Lung (tissue), 11 donors: ENCODE measurements at regions not wholly inside any gene's neighbourhood (a gene's known extent, or its start where the extent isn't known, plus 50 kb on each side); places are given as distances from the start of the nearest gene placed in this dataset.

Experiments used
- ATAC-seq: fragments of 200-7000 bp; cut with Tn5 transposase; one replicate; pipeline ENCODE4 v1.9.1; 2020; ENCODE audit warnings: moderate number of reproducible peaks; ENCODE audit not compliant: insufficient read depth, low FRiP score
- DNase-seq, 3 donors: peaks; one replicate each; pipeline ENCODE4 v3.0.0-alpha.2; 2013 to 2017
- H3K27ac ChIP-seq, 2 donors: one replicate each; pipeline ENCODE4 v1.5.1; 2013; ENCODE audit warnings: mild to moderate bottlenecking in 2 of 2, moderate library complexity in 2 of 2, control low read depth in 1 of 2, inconsistent platforms in 1 of 2, low read depth in 1 of 2, low read length in 1 of 2
- H3K27me3 ChIP-seq, 3 donors: one replicate each; pipeline ENCODE4 v1.5.1; 2013; ENCODE audit warnings: low read length in 2 of 3; ENCODE audit not compliant: control insufficient read depth in 3 of 3, insufficient read depth in 3 of 3
- H3K36me3 ChIP-seq, 4 donors: one replicate each; pipeline ENCODE4 v1.5.1; 2013; ENCODE audit warnings: low read length in 4 of 4, mild to moderate bottlenecking in 1 of 4, moderate library complexity in 1 of 4; ENCODE audit not compliant: control insufficient read depth in 4 of 4, insufficient read depth in 4 of 4
- H3K4me1 ChIP-seq, 5 donors: one replicate each; pipeline ENCODE4 v1.5.1; 2013; ENCODE audit warnings: low read length in 5 of 5, mild to moderate bottlenecking in 2 of 5, moderate library complexity in 1 of 5; ENCODE audit not compliant: control insufficient read depth in 5 of 5, insufficient read depth in 5 of 5
- H3K4me3 ChIP-seq: one replicate; pipeline ENCODE4 v1.5.1; 2013; ENCODE audit warnings: mild to moderate bottlenecking, control low read depth, moderate library complexity
- H3K9ac ChIP-seq, 2 donors: one replicate each; pipeline ENCODE4 v1.5.1; 2013; ENCODE audit warnings: low read length in 2 of 2, control low read depth in 1 of 2; ENCODE audit not compliant: insufficient read depth in 1 of 2
- H3K9me3 ChIP-seq, 4 donors: one replicate each; pipeline ENCODE4 v1.5.1; 2013; ENCODE audit warnings: low read length in 3 of 4, mild to moderate bottlenecking in 1 of 4, moderate library complexity in 1 of 4; ENCODE audit not compliant: control insufficient read depth in 4 of 4, insufficient read depth in 3 of 4
- CTCF ChIP-seq: IDR thresholded peaks from 2 replicates; pipeline ENCODE4 v1.5.1; 2012; ENCODE audit warnings: mild to moderate bottlenecking; ENCODE audit errors: control extremely low read depth, extremely low read depth
- WGBS, 2 donors: extraction: QIAGEN DNeasy Blood & Tissue Kit; methylation state at CpG; one replicate each; pipeline ENCODE4 v1.1.7; 2013; 5-methylcytosine and 5-hydroxymethylcytosine counted together
- donor health status: control.
- donor health status: control.
- donor health status: Bipolar disorder and iron deficiency.
- donor health status: healthy.
- donor health status: DM: yes; HTN: yes; CAD: no.

GRCh38 chr3:35028157-35028556, 611.2 kb upstream of the ARPP21 start:
- ATAC-seq (no peak), DNase-seq (no peak)
- Histone ChIP-seq H3K27ac (no peak overlapping the region), H3K27me3 (no peaks in the 10 kb centered on the region), H3K4me1 (no peaks in the 10 kb centered on the region), H3K4me3 (no peak overlapping the region), H3K9ac (no peak overlapping the region), H3K9me3 (peaks cover 0 to 15% (median 5%) of the 10 kb centered on the region in 4 donors), H3K36me3 (no peaks in the 10 kb centered on the region)
- TF ChIP-seq CTCF = no peak
- 66 to 95% methylated on average over 2 of the region's 2 CpGs for WGBS, 2 donors

- no peaks in the 10 kb centered on the region for H3K36me3 ChIP-seq
- H3K9me3 ChIP-seq = no peaks in the 10 kb centered on the region
- H3K27ac ChIP-seq = no peak overlapping the region
- DNase-seq (no peak), ATAC-seq (no peak)
- 70 to 72% methylated on average over 2 of the region's 2 CpGs for WGBS, 2 donors
- no peak overlapping the region for H3K4me3 ChIP-seq
- H3K27me3 ChIP-seq = no peaks in the 10 kb centered on the region
- no peaks in the 10 kb centered on the region for H3K4me1 ChIP-seq
- no peak overlapping the region for H3K9ac ChIP-seq
- no peak for TF ChIP-seq CTCF
Observed at GRCh38 chr3:35042210-35042991, 596.9 kb upstream of the ARPP21 start.

- H3K27me3 ChIP-seq = no peaks in the 10 kb centered on the region
- H3K36me3 ChIP-seq = no peaks in the 10 kb centered on the region
- no peaks in the 10 kb centered on the region for H3K9me3 ChIP-seq
- DNase-seq (no peak), ATAC-seq (no peak)
- no peak overlapping the region for H3K9ac ChIP-seq
- WGBS, 2 donors = 88 to 94% methylated on average over 2 of the region's 2 CpGs
- no peak overlapping the region for H3K27ac ChIP-seq
- no peak for TF ChIP-seq CTCF
- no peak overlapping the region for H3K4me3 ChIP-seq
- no peaks in the 10 kb centered on the region for H3K4me1 ChIP-seq
Observed at GRCh38 chr3:35043040-35043439, 596.3 kb upstream of the ARPP21 start.

GRCh38 chr3:35044190-35044589, 595.1 kb upstream of the ARPP21 start:
- Histone ChIP-seq H3K9ac (no peak overlapping the region), H3K4me1 (no peaks in the 10 kb centered on the region), H3K27me3 (no peaks in the 10 kb centered on the region), H3K36me3 (no peaks in the 10 kb centered on the region), H3K9me3 (no peaks in the 10 kb centered on the region), H3K4me3 (no peak overlapping the region), H3K27ac (no peak overlapping the region)
- no peak for TF ChIP-seq CTCF
- DNase-seq = no peak
- WGBS, 2 donors = 80 to 100% methylated on average over 1 of the region's 1 CpG
- ATAC-seq = no peak
